Stimulated activated naive CD8-positive, alpha-beta T cell treated with anti-CD3 and anti-CD28 coated beads, Interleukin-15, amount 100 ng/mL, for 72 hours (primary cell): ENCODE measurements at regions not wholly inside any gene's neighbourhood (a gene's known extent, or its start where the extent isn't known, plus 50 kb on each side); places are given as distances from the start of the nearest gene placed in this dataset.

Source experiments
- ATAC-seq: fragments of 150-1000 bp; cut with Tn5 transposase; 2 replicates; pipeline ENCODE4 v1.10.0; 2021; ENCODE audit warnings: mild to moderate bottlenecking, moderate library complexity
- DNase-seq, 2 donors: peaks; one replicate each; pipeline ENCODE4 v3.0.0; 2021 to 2022
- H3K27ac Mint-ChIP-seq, 2 donors: one replicate each; pipeline ENCODE4 v1.8.0; 2022; ENCODE audit warnings: mild to moderate bottlenecking in 2 of 2, mixed read lengths in 2 of 2, moderate library complexity in 2 of 2
- H3K27me3 Mint-ChIP-seq: one replicate; pipeline ENCODE4 v1.8.0; 2022; ENCODE audit warnings: mixed read lengths
- H3K4me1 Mint-ChIP-seq: one replicate; pipeline ENCODE4 v1.8.0; 2022; ENCODE audit warnings: mild to moderate bottlenecking, mixed read lengths
- H3K4me3 Mint-ChIP-seq, 2 donors: one replicate each; pipeline ENCODE4 v1.8.0; 2022; ENCODE audit warnings: mild to moderate bottlenecking in 2 of 2, mixed read lengths in 2 of 2, moderate library complexity in 1 of 2
- H3K9me3 Mint-ChIP-seq, 2 donors: one replicate each; pipeline ENCODE4 v1.8.0; 2022; ENCODE audit warnings: mixed read lengths in 2 of 2

DNA sequence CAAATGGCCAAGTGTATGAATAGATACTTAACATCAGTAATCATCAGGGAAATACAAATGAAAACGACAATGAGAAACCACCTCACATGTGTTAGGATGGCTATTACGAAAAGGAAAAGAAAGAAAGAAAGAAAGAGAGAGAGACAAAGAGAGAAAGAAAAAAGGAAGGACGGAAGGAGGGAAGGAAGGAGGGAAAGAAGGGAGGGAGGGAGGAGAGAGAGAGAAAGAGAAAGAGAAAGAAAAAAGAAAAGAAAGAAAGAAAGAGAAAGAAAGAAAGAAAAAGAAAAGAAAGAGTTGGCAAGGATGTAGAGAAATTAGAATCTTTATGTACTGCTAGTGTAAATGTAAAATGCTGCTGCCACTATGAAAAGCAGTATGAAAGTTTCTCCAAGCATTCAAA is 90.7 kb upstream of the DPT start:
- peaks cover 42% of the 10 kb centered on the region for H3K4me1 Mint-ChIP-seq
- no peak overlapping the region for H3K4me3 Mint-ChIP-seq
- H3K9me3 Mint-ChIP-seq: peaks cover 0 to 2% of the 10 kb centered on the region in 2 donors
- peaks cover 12% of the 10 kb centered on the region for H3K27me3 Mint-ChIP-seq
- no peak for ATAC-seq
- no peak for DNase-seq
- H3K27ac Mint-ChIP-seq: no peak overlapping the region

GRCh38 chr1:168821434-168821833 is 92.4 kb upstream of the DPT start:
- Mint-ChIP-seq H3K27ac (no peak overlapping the region), H3K9me3 (peaks cover 0 to 5% of the 10 kb centered on the region in 2 donors), H3K27me3 (peaks cover 12% of the 10 kb centered on the region), H3K4me3 (peak overlapping the region; percentile 2 to 31), H3K4me1 (peaks cover 46% of the 10 kb centered on the region)
- ATAC-seq: peak; percentile 66
- DNase-seq: no peak

DNA sequence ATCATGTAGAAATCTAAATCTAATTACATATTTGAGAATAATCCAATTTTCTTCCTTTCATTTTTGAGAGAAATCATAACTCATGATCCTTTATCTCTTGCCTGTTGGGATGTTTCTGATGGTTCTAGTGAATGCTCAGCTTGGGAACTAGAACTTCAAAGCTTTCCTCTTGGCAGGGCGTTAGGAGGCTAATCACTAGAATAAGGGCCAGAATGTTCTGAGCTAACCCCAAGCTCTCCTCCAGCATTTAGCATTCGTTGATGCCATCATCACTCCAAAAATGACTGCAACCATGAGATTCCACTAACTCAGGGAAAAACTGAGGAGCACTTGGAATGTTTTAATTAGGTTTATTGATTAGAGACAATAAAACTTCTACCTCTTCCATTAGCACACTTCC is 93.9 kb upstream of the DPT start:
- Mint-ChIP-seq H3K27me3 (peaks cover 12% of the 10 kb centered on the region), H3K27ac (no peak overlapping the region), H3K4me1 (peaks cover 46% of the 10 kb centered on the region)

DNA sequence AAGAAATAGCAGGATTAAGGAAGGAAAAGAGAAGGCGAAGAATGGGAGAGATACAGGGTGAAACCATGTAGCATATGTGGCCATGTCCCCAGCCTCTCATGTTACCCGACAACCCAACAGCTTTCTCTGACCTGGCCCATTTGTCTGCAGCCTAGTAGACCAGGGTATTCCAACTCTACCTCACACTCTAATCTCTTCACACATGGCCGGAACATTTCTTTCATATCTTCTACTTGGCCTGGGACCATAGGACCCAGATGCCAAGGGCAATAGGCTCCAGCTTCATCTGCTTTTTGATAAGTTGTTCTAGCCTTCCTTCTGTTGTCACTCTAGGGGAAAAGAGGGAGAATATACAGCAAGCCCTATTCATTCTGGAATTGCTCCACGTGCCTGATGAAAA is 95.0 kb upstream of the DPT start:
- ATAC-seq (peak; percentile 10), DNase-seq (no peak)
- Mint-ChIP-seq H3K4me3 (peak overlapping the region in 1 of 2 donors; percentile 46), H3K9me3 (peaks cover 0 to 5% of the 10 kb centered on the region in 2 donors), H3K4me1 (peaks cover 42% of the 10 kb centered on the region), H3K27me3 (peaks cover 6% of the 10 kb centered on the region), H3K27ac (peak overlapping the region in 1 of 2 donors; percentile 61)

More for the DNA sequence above, 93.9 kb upstream of the DPT start:
- ATAC-seq (no peak), DNase-seq (no peak)
- H3K9me3 Mint-ChIP-seq: peaks cover 0 to 5% of the 10 kb centered on the region in 2 donors
- no peak overlapping the region for H3K4me3 Mint-ChIP-seq

GRCh38 chr1:168824418-168825065 is 95.5 kb upstream of the DPT start:
- ATAC-seq: peak; percentile 97
- H3K4me3 Mint-ChIP-seq: peak overlapping the region in 1 of 2 donors; percentile 46
- peaks cover 0 to 5% of the 10 kb centered on the region in 2 donors for H3K9me3 Mint-ChIP-seq
- peak overlapping the region in 1 of 2 donors; percentile 10 for H3K27ac Mint-ChIP-seq
- H3K4me1 Mint-ChIP-seq: peaks cover 41% of the 10 kb centered on the region
- peaks cover under 1% of the 10 kb centered on the region for H3K27me3 Mint-ChIP-seq
- peak; percentile 41 to 51 for DNase-seq

DNA sequence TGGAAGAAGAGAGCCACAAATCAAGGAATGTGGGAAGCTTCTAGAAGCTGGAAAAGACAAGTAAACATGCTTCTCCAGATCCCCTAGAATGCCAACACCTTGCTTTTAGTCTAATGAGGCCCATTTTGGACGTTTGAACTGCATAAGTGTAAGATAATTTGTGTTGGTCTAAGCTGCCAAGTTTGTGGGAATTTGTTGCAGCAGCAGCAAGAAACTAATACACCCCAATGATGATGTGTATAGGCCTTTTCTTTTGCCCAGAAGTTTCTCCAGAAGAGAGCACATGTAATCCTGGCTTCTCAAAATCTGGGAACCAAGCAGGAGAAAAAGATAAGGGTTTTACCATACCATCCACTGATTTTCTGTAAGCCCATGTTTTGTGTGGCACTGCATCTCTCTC is 96.1 kb upstream of the DPT start:
- Mint-ChIP-seq H3K4me1 (peaks cover 41% of the 10 kb centered on the region), H3K27me3 (no peaks in the 10 kb centered on the region), H3K4me3 (no peak overlapping the region)

GRCh38 chr1:168825820-168826219 is 96.8 kb upstream of the DPT start:
- no peak overlapping the region for H3K4me3 Mint-ChIP-seq
- H3K4me1 Mint-ChIP-seq: peaks cover 37% of the 10 kb centered on the region

More for the DNA sequence above, 96.1 kb upstream of the DPT start:
- Mint-ChIP-seq H3K27ac (no peak overlapping the region), H3K9me3 (peaks cover 0 to 5% of the 10 kb centered on the region in 2 donors)
- DNase-seq (no peak), ATAC-seq (no peak)

GRCh38 chr1:168826269-168826668 is 97.3 kb upstream of the DPT start:
- no peak for DNase-seq
- H3K4me1 Mint-ChIP-seq: peaks cover 32% of the 10 kb centered on the region
- H3K4me3 Mint-ChIP-seq: no peak overlapping the region
- ATAC-seq: no peak
- H3K27me3 Mint-ChIP-seq: no peaks in the 10 kb centered on the region
- peaks cover 0 to 5% of the 10 kb centered on the region in 2 donors for H3K9me3 Mint-ChIP-seq
- no peak overlapping the region for H3K27ac Mint-ChIP-seq

More at GRCh38 chr1:168825820-168826219, 96.8 kb upstream of the DPT start:
- H3K27ac Mint-ChIP-seq: no peak overlapping the region
- H3K27me3 Mint-ChIP-seq: no peaks in the 10 kb centered on the region
- peaks cover 0 to 5% of the 10 kb centered on the region in 2 donors for H3K9me3 Mint-ChIP-seq
- ATAC-seq (no peak), DNase-seq (no peak)

DNA sequence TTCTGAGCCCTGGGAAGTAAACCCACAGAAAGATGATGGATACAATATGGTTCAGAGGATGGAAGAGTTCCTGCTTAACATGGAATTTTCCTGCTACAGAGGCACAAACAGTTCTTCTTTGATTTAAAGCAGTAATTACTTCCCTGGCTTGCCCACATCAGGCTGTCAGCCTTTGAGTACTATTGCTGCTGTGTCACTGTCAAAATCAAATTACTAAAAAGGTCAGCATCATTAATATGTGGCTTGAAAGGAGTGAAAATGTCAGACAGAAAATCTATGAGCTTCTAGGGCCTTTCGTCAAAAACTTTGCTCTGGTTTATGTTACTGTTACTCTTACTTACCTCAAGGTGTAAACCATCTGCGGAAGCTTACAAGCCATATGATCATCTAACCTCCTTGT is 98.6 kb upstream of the DPT start:
- ATAC-seq: no peak

DNA sequence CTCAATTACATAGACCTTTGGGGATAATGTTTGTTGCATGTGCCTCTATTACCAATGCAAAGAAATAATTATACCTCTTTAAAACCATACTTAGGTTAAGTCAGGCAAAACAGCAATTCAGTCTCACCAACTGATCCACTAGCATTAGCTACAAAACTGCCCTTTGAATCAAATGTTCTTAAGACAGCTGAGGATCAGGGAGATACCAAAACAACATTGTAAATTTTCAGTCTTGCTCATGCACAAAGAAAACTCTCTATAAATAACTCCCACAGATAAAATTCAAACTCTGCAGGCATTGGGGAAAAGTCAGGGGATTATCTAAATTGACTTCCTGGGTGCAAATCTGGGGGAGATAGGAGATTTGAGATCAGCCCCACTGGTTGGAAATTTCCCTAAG is 100.9 kb upstream of the DPT start:
- Mint-ChIP-seq H3K4me3 (no peak overlapping the region), H3K9me3 (peaks cover 0 to under 1% of the 10 kb centered on the region in 2 donors), H3K4me1 (peaks cover 15% of the 10 kb centered on the region), H3K27ac (no peak overlapping the region), H3K27me3 (no peaks in the 10 kb centered on the region)
- ATAC-seq (no peak), DNase-seq (no peak)

More for the DNA sequence above, 98.6 kb upstream of the DPT start:
- H3K4me3 Mint-ChIP-seq: no peak overlapping the region
- no peaks in the 10 kb centered on the region for H3K27me3 Mint-ChIP-seq
- peaks cover 20% of the 10 kb centered on the region for H3K4me1 Mint-ChIP-seq
- H3K27ac Mint-ChIP-seq: no peak overlapping the region
- no peak for DNase-seq
- peaks cover 0 to 5% of the 10 kb centered on the region in 2 donors for H3K9me3 Mint-ChIP-seq

DNA sequence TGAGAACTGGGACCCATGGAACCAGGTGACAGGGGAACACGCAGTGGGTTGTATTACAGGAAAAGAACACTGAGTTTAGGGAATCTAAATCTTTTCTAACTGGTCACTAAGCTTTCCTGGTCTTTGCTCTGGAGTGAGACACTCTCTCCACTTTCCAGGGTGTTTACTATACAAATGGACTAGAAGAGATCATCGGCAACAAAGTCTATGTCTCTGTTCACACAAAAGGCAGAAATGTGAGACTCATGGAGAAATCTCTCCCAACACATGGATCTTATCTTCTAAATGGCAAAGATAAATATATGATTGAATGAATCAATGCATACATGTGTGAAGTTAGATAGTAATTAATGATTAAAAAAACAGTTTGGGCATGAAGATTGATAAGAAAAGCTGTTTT is 101.6 kb upstream of the DPT start:
- Mint-ChIP-seq H3K9me3 (no peaks in the 10 kb centered on the region), H3K4me3 (no peak overlapping the region), H3K4me1 (peaks cover 13% of the 10 kb centered on the region), H3K27ac (no peak overlapping the region), H3K27me3 (no peaks in the 10 kb centered on the region)
- no peak for ATAC-seq
- no peak for DNase-seq

- Mint-ChIP-seq H3K4me3 (no peak overlapping the region), H3K27me3 (no peaks in the 10 kb centered on the region), H3K27ac (no peak overlapping the region), H3K4me1 (peaks cover 13% of the 10 kb centered on the region), H3K9me3 (no peaks in the 10 kb centered on the region)
- no peak for DNase-seq
- no peak for ATAC-seq
Observed at GRCh38 chr1:168832661-168833060, 103.7 kb upstream of the DPT start.

- no peak overlapping the region for H3K4me3 Mint-ChIP-seq
- no peaks in the 10 kb centered on the region for H3K9me3 Mint-ChIP-seq
- ATAC-seq: no peak
Observed at GRCh38 chr1:168833362-168833761, 104.4 kb upstream of the DPT start.

DNA sequence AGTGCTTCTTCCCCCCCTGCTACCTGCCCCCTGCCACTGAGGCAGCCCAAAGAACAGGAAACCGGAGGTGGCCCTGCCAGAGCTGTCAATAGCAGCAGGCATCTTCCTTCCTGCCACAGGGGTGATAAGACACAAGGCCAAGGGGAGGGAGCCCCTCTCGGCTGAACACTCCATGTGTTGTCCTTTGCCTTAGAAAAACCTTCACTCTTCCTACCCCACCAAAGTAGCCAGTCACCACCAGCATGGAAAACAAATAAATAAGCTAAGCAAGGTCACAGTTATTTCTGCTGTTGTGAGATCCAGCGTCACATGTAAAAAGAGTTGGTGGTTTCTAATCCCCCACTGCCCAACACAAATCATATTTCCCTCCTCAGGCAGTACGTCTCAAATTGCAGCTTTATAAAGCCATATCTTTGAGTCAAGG is 104.8 kb upstream of the DPT start:
- Mint-ChIP-seq H3K27me3 (no peaks in the 10 kb centered on the region), H3K4me1 (peaks cover 13% of the 10 kb centered on the region), H3K4me3 (no peak overlapping the region), H3K9me3 (no peaks in the 10 kb centered on the region), H3K27ac (peak overlapping the region; percentile 74 to 86)
- DNase-seq (peak in 1 of 2 donors; percentile 1), ATAC-seq (peak; percentile 70)

More at GRCh38 chr1:168833362-168833761, 104.4 kb upstream of the DPT start:
- Mint-ChIP-seq H3K4me1 (peaks cover 13% of the 10 kb centered on the region), H3K27ac (peak overlapping the region in 1 of 2 donors; percentile 74), H3K27me3 (no peaks in the 10 kb centered on the region)
- DNase-seq: no peak

DNA sequence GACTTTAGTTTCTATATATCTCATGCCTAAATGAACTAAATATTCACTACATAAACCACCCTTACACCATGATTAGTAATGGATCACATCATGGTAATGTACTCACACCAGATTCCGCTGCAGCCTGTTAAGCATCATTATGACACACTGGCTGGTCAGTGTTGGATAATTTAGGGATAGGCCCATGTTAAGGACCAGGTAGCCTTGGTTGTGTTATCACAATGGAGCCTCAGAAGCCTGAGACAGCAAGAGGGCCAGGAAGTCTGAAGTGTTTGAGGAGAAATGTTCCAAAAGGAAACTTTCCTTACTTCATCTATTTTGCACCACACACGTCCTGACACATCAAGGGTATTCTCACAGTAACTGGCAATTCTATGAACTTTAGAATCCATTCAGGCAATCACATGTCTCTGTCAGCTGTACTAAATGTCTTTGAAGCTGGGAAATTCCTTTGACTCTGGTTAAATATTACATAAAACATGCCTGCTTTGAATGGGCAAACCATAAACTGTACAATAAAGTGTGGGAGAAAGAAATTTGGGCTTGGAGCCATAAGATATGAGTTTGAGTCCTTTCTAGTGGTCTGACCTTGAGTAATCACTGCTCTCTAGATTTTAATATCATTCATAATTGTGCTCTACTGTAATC is 105.3 kb upstream of the DPT start:
- Mint-ChIP-seq H3K9me3 (no peaks in the 10 kb centered on the region), H3K4me1 (peaks cover 13% of the 10 kb centered on the region), H3K27ac (peak overlapping the region; percentile 74 to 86), H3K4me3 (no peak overlapping the region), H3K27me3 (no peaks in the 10 kb centered on the region)
- ATAC-seq: peak; percentile 64
- no peak for DNase-seq

DNA sequence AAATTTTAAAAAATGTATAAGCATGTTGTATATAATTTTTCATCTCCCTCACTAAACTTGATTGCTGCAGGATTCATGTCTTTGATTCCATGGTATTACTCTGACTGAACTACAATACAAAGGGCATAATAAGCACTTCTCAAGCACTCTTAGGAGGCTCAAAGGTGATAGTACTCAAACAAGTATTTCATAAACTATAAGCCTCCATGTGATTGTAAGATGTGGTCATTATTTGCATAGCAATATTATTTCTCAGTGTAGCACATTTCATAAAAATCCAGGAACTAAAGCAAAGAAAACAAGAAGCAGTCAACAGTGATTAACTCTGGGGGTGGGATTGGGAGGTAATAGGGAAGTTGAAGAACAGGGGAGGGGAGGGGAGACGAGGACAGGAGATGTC is 106.2 kb upstream of the DPT start:
- Mint-ChIP-seq H3K4me3 (no peak overlapping the region), H3K9me3 (no peaks in the 10 kb centered on the region), H3K27me3 (no peaks in the 10 kb centered on the region), H3K4me1 (peaks cover 13% of the 10 kb centered on the region), H3K27ac (no peak overlapping the region)
- no peak for ATAC-seq
- no peak for DNase-seq
